DOHH2 (cell line): ENCODE measurements at regions not wholly inside any gene's neighbourhood (a gene's known extent, or its start where the extent isn't known, plus 50 kb on each side); places are given as distances from the start of the nearest gene placed in this dataset.

Source experiments
- H3F3A ChIP-seq: fragments of 200-600 bp; sonication (generic), shearing (Covaris generic); 2 replicates; pipeline ENCODE4 v1.6.0; 2016; ENCODE audit warnings: antibody characterized with exemption, mild to moderate bottlenecking; ENCODE audit not compliant: control insufficient read depth, insufficient read depth
- H3K27ac ChIP-seq: fragments of 200-600 bp; sonication (generic); 2 replicates; pipeline ENCODE4 v1.5.1; 2014; ENCODE audit warnings: low read depth, mild to moderate bottlenecking, low read length, moderate library complexity
- H3K27me3 ChIP-seq: fragments of 200-600 bp; sonication (generic); 2 replicates; pipeline ENCODE4 v1.6.1; 2014; ENCODE audit warnings: mild to moderate bottlenecking, low read length, mixed read lengths; ENCODE audit not compliant: control insufficient read depth
- H3K36me3 ChIP-seq: fragments of 200-600 bp; sonication (generic); 2 replicates; pipeline ENCODE4 v1.6.1; 2014; ENCODE audit warnings: mild to moderate bottlenecking, low read length, moderate library complexity, mixed read lengths; ENCODE audit not compliant: control insufficient read depth
- H3K4me1 ChIP-seq: fragments of 200-600 bp; sonication (generic); 2 replicates; pipeline ENCODE4 v1.6.1; 2014; ENCODE audit warnings: mild to moderate bottlenecking, low read length, mixed read lengths; ENCODE audit not compliant: control insufficient read depth
- H3K4me2 ChIP-seq: fragments of 200-600 bp; sonication (generic); 2 replicates; pipeline ENCODE4 v1.6.0; 2014; ENCODE audit warnings: mild to moderate bottlenecking, low read length, moderate library complexity
- H3K4me3 ChIP-seq: fragments of 200-600 bp; sonication (generic); 2 replicates; pipeline ENCODE4 v1.5.1; 2014; ENCODE audit warnings: mild to moderate bottlenecking, low read length, mixed read lengths
- H3K79me2 ChIP-seq: fragments of 200-600 bp; sonication (generic); 2 replicates; pipeline ENCODE4 v1.6.1; 2014; ENCODE audit warnings: mild to moderate bottlenecking, low read length, mixed read lengths; ENCODE audit not compliant: control insufficient read depth
- H3K9me2 ChIP-seq: fragments of 200-600 bp; sonication (generic); replicated peaks from 2 replicates; pipeline ENCODE4 v1.6.1; 2014; ENCODE audit warnings: mild to moderate bottlenecking, low read length, mixed read lengths; ENCODE audit not compliant: control insufficient read depth
- H3K9me3 ChIP-seq: fragments of 200-600 bp; sonication (generic); 2 replicates; pipeline ENCODE4 v1.6.1; 2014; ENCODE audit warnings: antibody characterized with exemption, low read length, mixed read lengths; ENCODE audit not compliant: control insufficient read depth, insufficient read depth
- H4K20me1 ChIP-seq: fragments of 200-600 bp; sonication (generic); 2 replicates; pipeline ENCODE4 v1.6.0; 2014; ENCODE audit warnings: low read depth, mild to moderate bottlenecking, antibody characterized with exemption, low read length, moderate library complexity; ENCODE audit not compliant: control insufficient read depth, insufficient read depth
- CTCF ChIP-seq: fragments of 200-600 bp; sonication (generic); IDR thresholded peaks from one replicate; pipeline ENCODE4 v1.5.1; 2014; ENCODE audit warnings: antibody characterized with exemption, mild to moderate bottlenecking, low read depth, low read length; ENCODE audit not compliant: poor library complexity, severe bottlenecking
- EZH2phosphoT487 ChIP-seq: fragments of 200-600 bp; sonication (generic); IDR thresholded peaks from 2 replicates; pipeline ENCODE4 v1.6.1; 2017; ENCODE audit warnings: borderline replicate concordance, mild to moderate bottlenecking, antibody characterized with exemption, low read length, moderate library complexity, mixed read lengths

GRCh38 chr11:95571718-95572260 lies 217.8 kb downstream of the FAM76B start:
- Histone ChIP-seq H3K4me2 (no peak overlapping the region), H3K9me3 (peaks cover 5% of the 10 kb centered on the region; the same call in 1 of the 2 replicates), H3K27ac (no peak overlapping the region), H3K4me1 (peaks cover 1% of the 10 kb centered on the region; the same call in 1 of the 2 replicates), H3K9me2 (no peaks in the 10 kb centered on the region), H3K27me3 (no peaks in the 10 kb centered on the region), H3F3A (no peaks in the 10 kb centered on the region), H4K20me1 (no peaks in the 10 kb centered on the region), H3K79me2 (no peaks in the 10 kb centered on the region), H3K36me3 (no peaks in the 10 kb centered on the region), H3K4me3 (no peak overlapping the region)
- no peak for TF ChIP-seq EZH2phosphoT487
- TF ChIP-seq CTCF = no peak

GRCh38 chr11:95570845-95571244 lies 218.7 kb downstream of the FAM76B start:
- H4K20me1 ChIP-seq = no peaks in the 10 kb centered on the region
- H3K4me1 ChIP-seq = no peaks in the 10 kb centered on the region
- H3K27me3 ChIP-seq = no peaks in the 10 kb centered on the region
- H3K4me2 ChIP-seq = no peak overlapping the region
- H3F3A ChIP-seq = no peaks in the 10 kb centered on the region
- H3K27ac ChIP-seq = no peak overlapping the region
- H3K79me2 ChIP-seq = no peaks in the 10 kb centered on the region
- no peak overlapping the region for H3K4me3 ChIP-seq
- no peaks in the 10 kb centered on the region for H3K36me3 ChIP-seq
- peaks cover 5% of the 10 kb centered on the region; the same call in 1 of the 2 replicates for H3K9me3 ChIP-seq
- no peak for TF ChIP-seq EZH2phosphoT487
- no peak for TF ChIP-seq CTCF
- H3K9me2 ChIP-seq = no peaks in the 10 kb centered on the region

- H3K27ac ChIP-seq = no peak overlapping the region
- no peaks in the 10 kb centered on the region for H3K79me2 ChIP-seq
- H3K4me1 ChIP-seq = no peaks in the 10 kb centered on the region
- H3K4me2 ChIP-seq = no peak overlapping the region
- no peaks in the 10 kb centered on the region for H3K27me3 ChIP-seq
- H3F3A ChIP-seq = no peaks in the 10 kb centered on the region
- H3K4me3 ChIP-seq = no peak overlapping the region
- H4K20me1 ChIP-seq = no peaks in the 10 kb centered on the region
- H3K9me2 ChIP-seq = no peaks in the 10 kb centered on the region
- H3K9me3 ChIP-seq = peaks cover 5% of the 10 kb centered on the region; the same call in 1 of the 2 replicates
- TF ChIP-seq EZH2phosphoT487 = no peak
- no peak for TF ChIP-seq CTCF
- no peaks in the 10 kb centered on the region for H3K36me3 ChIP-seq
These were observed 220.4 kb downstream of the FAM76B start for GRCh38 chr11:95569207-95569606.
